GM12873 (cell line): ENCODE measurements at regions not wholly inside any gene's neighbourhood (a gene's known extent, or its start where the extent isn't known, plus 50 kb on each side); places are given as distances from the start of the nearest gene placed in this dataset.
A peak's percentile ranks its signal among the peaks of the same experiment; 100 is the strongest.

Experiments
- CTCF ChIP-seq: IDR thresholded peaks from 2 replicates; pipeline ENCODE4 v1.5.1; 2012; ENCODE audit warnings: low read depth, mild to moderate bottlenecking, moderate library complexity, low read length, control low read depth; ENCODE audit not compliant: insufficient read depth; ENCODE audit errors: missing control alignments

- no peak for TF ChIP-seq CTCF
These were observed 113.0 kb upstream of the CHD2 start for GRCh38 chr15:92787116-92787515.

DNA sequence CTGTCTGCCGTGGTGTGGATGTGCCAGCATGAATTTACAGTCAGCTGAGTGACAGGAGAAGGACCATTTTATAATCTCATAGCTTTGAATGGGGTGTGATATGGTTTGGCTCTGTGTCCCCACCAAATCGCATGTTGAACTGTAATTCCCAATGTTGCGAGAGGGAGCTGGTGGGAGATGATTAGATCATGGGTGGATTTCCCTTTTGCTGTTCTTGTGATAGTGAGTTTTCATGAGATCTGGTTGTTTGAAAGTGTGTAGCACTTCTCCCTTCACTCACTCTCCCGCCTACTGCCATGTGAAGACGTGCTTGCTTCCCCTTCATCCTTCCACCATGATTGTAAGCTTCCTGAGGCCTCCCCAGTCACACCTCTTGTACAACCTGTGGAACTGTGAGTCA is 111.9 kb upstream of the CHD2 start:
- TF ChIP-seq CTCF: no peak

DNA sequence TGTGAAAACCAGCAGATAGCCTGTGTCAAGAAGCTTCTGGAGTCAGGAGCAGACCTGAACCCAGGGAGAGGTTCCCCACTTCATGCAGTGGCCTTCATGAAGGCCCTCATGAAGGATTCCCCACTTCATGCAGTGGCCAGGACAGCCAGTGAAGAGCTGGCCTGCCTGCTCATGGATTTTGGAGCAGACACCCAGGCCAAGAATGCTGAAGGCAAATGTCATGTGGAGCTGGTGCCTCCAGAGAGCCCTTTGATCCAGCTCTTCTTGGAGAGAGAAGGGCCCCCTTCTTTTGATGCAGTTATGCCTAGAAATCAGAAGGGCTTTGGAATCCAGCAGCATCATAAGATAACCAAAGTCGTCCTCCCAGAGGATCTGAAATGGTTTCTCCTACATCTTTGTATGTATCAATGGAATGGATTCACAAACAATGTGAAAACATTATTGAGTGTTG is 103.9 kb upstream of the CHD2 start:
- no peak for TF ChIP-seq CTCF

GRCh38 chr15:92797168-92798052 is 102.7 kb upstream of the CHD2 start:
- peak; percentile 59 for TF ChIP-seq CTCF

DNA sequence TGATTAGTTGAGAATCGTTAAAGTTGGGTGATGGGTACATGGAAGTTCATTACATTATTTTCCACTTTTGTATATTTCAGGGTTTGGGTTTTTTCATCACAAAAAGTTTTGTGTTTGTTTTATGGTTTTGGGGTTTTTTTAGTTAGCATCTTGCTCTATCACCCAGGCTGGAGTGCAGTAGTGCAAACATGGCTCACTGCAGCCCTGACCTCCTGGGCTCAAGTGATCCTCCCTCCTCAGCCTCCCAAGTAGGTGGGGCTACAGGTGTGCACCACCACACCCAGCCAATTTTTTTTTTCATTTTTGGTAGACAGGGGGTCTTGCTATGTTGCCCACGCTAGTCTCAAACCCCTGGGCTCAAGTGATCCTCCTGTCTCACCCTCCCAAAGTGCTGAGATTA is 100.1 kb upstream of the CHD2 start:
- TF ChIP-seq CTCF: no peak

DNA sequence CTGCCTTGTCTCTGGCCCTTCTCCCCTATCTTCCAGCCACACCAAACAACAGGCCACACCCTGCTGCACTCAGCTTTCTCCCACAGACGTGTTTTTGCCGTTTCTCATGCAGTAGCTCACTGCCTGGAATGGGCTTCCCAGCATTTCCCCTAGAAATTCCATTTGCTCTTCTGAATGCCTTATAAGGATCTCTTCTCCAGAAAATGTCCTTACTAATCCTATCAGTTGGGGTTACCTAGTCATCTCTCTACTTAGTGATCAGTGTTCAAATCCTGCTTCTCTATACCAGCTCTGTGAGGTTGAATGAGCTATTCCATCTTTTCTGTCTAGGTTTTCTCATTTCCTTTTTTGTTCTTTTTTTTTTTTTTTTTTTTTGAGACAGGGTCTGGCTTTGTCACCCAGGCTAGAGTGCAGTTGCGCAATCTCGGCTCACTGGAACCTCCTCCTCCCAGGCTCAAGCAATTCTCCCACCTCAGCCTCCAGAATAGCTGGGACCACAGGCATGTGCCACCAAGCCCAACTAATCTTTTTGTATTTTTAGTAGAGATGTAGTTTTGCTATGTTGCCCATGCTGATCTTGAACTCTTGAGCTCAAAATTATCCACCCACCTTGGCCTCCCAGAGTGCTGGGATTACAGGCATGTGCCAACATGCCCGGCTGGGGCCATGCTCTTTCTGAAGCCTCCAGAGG is 98.2 kb upstream of the CHD2 start:
- TF ChIP-seq CTCF: no peak

- TF ChIP-seq CTCF: no peak
These were observed 96.6 kb upstream of the CHD2 start for GRCh38 chr15:92803536-92803851.
